GM12878 (cell line): ENCODE measurements at regions not wholly inside any gene's neighbourhood (a gene's known extent, or its start where the extent isn't known, plus 50 kb on each side); places are given as distances from the start of the nearest gene placed in this dataset.

Experiments
- ATAC-seq: fragments of 200-7000 bp; cut with Tn5 transposase; 3 replicates; pipeline ENCODE4 v1.9.1; 2020; ENCODE audit warnings: mild to moderate bottlenecking, moderate library complexity
- BruUV-seq: library from RNA; stranded (reverse); fragments of 400-500 nt; replicated peaks from 2 replicates; lab custom pipeline; 2021; lab: Mats Ljungman, UMichigan
- CTCF ChIA-PET: fragments of 300-600 bp; sonication (Branson Sonifier 250); formaldehyde crosslinking; extraction: SDS; loops from one replicate; lab custom pipeline; 2021; ENCODE audit warnings: inconsistent platforms; lab: Yijun Ruan, JAX
- POLR2A ChIA-PET: fragments of 350-600 bp; formaldehyde crosslinking; extraction: SDS; loops from one replicate; lab custom pipeline; 2021; ENCODE audit warnings: inconsistent platforms; lab: Charles Lee
- RAD21 ChIA-PET: fragments of 300-600 bp; sonication (Branson Sonifier 250); formaldehyde crosslinking; loops from one replicate; lab custom pipeline; 2023; ENCODE audit warnings: antibody characterized with exemption; ENCODE audit not compliant: unreplicated experiment; lab: Charles Lee
- SMC1A ChIA-PET: fragments of 300-600 bp; sonication (Branson Sonifier 250); formaldehyde crosslinking; loops from one replicate; lab custom pipeline; 2023; ENCODE audit not compliant: unreplicated experiment, uncharacterized antibody; lab: Charles Lee
- DNase-seq: peaks from one replicate; pipeline ENCODE4 v3.0.0-alpha.2; 2011; ENCODE audit warnings: low read depth, low spot score
- FAIRE-seq: peaks from 3 replicates; lab custom pipeline; 2011; peaks lifted over from hg19 to GRCh38; lab: Jason Lieb, UNC
- H2AFZ ChIP-seq: 2 replicates; pipeline ENCODE4 v1.6.0; 2011; ENCODE audit warnings: low read depth, low read length, control low read depth; ENCODE audit not compliant: control insufficient read depth
- H3K27ac ChIP-seq: 2 replicates; pipeline ENCODE4 v1.5.1; 2011; ENCODE audit warnings: control low read depth; ENCODE audit not compliant: control insufficient read depth, insufficient read depth
- H3K27me3 ChIP-seq, 2 experiments: replicated peaks in 1 of 2; 2 replicates each; pipeline versions ENCODE4 v1.6.0 to v1.6.1; 2011; ENCODE audit warnings: low read length in 1 of 2; ENCODE audit not compliant: control insufficient read depth in 2 of 2, insufficient read depth in 2 of 2
- H3K36me3 ChIP-seq, 2 experiments: 2 replicates each; pipeline ENCODE4 v1.5.1; 2011; ENCODE audit warnings: low read length in 1 of 2; ENCODE audit not compliant: control insufficient read depth in 2 of 2, insufficient read depth in 2 of 2
- H3K4me1 ChIP-seq: 2 replicates; pipeline ENCODE4 v1.6.1; 2011; ENCODE audit warnings: mild to moderate bottlenecking, low read length, moderate library complexity, mixed read lengths; ENCODE audit not compliant: control insufficient read depth, insufficient read depth
- H3K4me2 ChIP-seq: 2 replicates; pipeline ENCODE4 v1.6.0; 2011; ENCODE audit warnings: control low read depth; ENCODE audit not compliant: control insufficient read depth, insufficient read depth
- H3K4me3 ChIP-seq: fragments of 200-600 bp; sonication (generic); 2 replicates; pipeline ENCODE4 v1.5.1; 2016
- H3K79me2 ChIP-seq: 2 replicates; pipeline ENCODE4 v1.6.0; 2011; ENCODE audit warnings: low read length; ENCODE audit not compliant: control insufficient read depth, insufficient read depth
- H3K9ac ChIP-seq: 2 replicates; pipeline ENCODE4 v1.8.0; 2011; ENCODE audit warnings: low read length, control low read depth, mixed read lengths; ENCODE audit not compliant: control insufficient read depth, insufficient read depth
- H3K9me3 ChIP-seq: replicated peaks from 3 replicates; pipeline ENCODE4 v1.5.1; 2011; ENCODE audit warnings: mild to moderate bottlenecking, low read length; ENCODE audit not compliant: control insufficient read depth, insufficient read depth
- H4K20me1 ChIP-seq: 2 replicates; pipeline ENCODE4 v1.6.0; 2011; ENCODE audit not compliant: control insufficient read depth, insufficient read depth
- LARP7 ChIP-seq: fragments of 450-650 bp; IDR thresholded peaks from 2 replicates; pipeline ENCODE4 v1.6.1; 2017; ENCODE audit warnings: mild to moderate bottlenecking
- NFYA ChIP-seq: IDR thresholded peaks from 2 replicates; pipeline ENCODE4 v1.6.1; 2011; ENCODE audit warnings: low read depth, mild to moderate bottlenecking, low read length, improper control_type of control experiment, borderline replicate concordance
- POU2F2 ChIP-seq: IDR thresholded peaks from 3 replicates; pipeline ENCODE4 v1.6.1; 2011; ENCODE audit warnings: low read depth, mild to moderate bottlenecking, low read length, borderline replicate concordance
- SIX5 ChIP-seq: IDR thresholded peaks from 2 replicates; pipeline ENCODE4 v1.6.1; 2011; ENCODE audit warnings: mild to moderate bottlenecking, low read depth, low read length, moderate library complexity; ENCODE audit not compliant: severe bottlenecking
- SUPT20H ChIP-seq: IDR thresholded peaks from 2 replicates; pipeline ENCODE4 v1.6.1; 2011; ENCODE audit warnings: low read depth, mild to moderate bottlenecking, low read length, moderate library complexity, borderline replicate concordance; ENCODE audit not compliant: control insufficient read depth
- YY1 ChIP-seq: IDR thresholded peaks from 2 replicates; pipeline ENCODE4 v1.6.1; 2011; ENCODE audit warnings: low read depth, mild to moderate bottlenecking, low read length
- ZBTB4 ChIP-seq: fragments of 450-650 bp; formaldehyde crosslinking; IDR thresholded peaks from 2 replicates; pipeline ENCODE4 v1.4.0; 2022; ENCODE audit warnings: mild to moderate bottlenecking, moderate library complexity
- ZNF274 ChIP-seq: IDR thresholded peaks from one replicate; pipeline ENCODE4 v1.8.0; 2011; ENCODE audit not compliant: insufficient read length, insufficient read depth
- WGBS: methylation state at CpG from one replicate; pipeline ENCODE4 v1.1.6; 2016; ENCODE audit warnings: low lambda C conversion rate; ENCODE audit not compliant: insufficient replicate concordance, insufficient coverage; ENCODE audit errors: missing lambda C conversion rate; 5-methylcytosine and 5-hydroxymethylcytosine counted together
- in situ Hi-C: fragments of 300-500 bp; cut with MboI; formaldehyde crosslinking; loops from 9 replicates; pipeline ENCODE4 v1.14.3; 2018; ENCODE audit warnings: mixed read lengths
- intact Hi-C: fragments of 100-400 bp; cut with micrococcal nuclease; formaldehyde crosslinking; loops from one replicate; pipeline ENCODE4 v1.14.2; 2022; ENCODE audit not compliant: unreplicated experiment

- TF ChIP-seq ZBTB4 (CRISPR knock-in tag) (no peak), NFYA (no peak), LARP7 (no peak), SUPT20H (no peak), SIX5 (no peak), POU2F2 (no peak), ZNF274 (no peak)
Measured at GRCh38 chr4:187849556-187850225, 145.9 kb upstream of the ZFP42 start (continued).

GRCh38 chr4:187865914-187866313 lies 129.7 kb upstream of the ZFP42 start:
- no peak overlapping the region for H3K27ac ChIP-seq
- H3K79me2 ChIP-seq = no peaks in the 10 kb centered on the region
- SMC1A ChIA-PET = no interaction called here
- no peaks in the 10 kb centered on the region; the same call in 2 of the 3 replicates for H3K9me3 ChIP-seq
- POLR2A ChIA-PET = no interaction called here
- no peak for FAIRE-seq
- no peak for TF ChIP-seq YY1
- TF ChIP-seq, all 136 proteins: peak for 0
- no peak overlapping the region for H3K9ac ChIP-seq
- H4K20me1 ChIP-seq = no peaks in the 10 kb centered on the region
- in situ Hi-C loops = no loop called here
- WGBS = 0% methylated on average over 3 of the region's 4 CpGs
- H3K4me2 ChIP-seq = no peak overlapping the region
- H3K4me1 ChIP-seq = no peaks in the 10 kb centered on the region
- no peak for DNase-seq
- H3K4me3 ChIP-seq = no peak overlapping the region
- no TSS peak for BruUV-seq
- ChIA-PET CTCF (no interaction called here), RAD21 (no interaction called here)
- no peaks in the 10 kb centered on the region for H3K36me3 ChIP-seq
- intact Hi-C loops = no loop called here
- no peak overlapping the region for H2AFZ ChIP-seq
- ATAC-seq = no peak
- H3K27me3 ChIP-seq = no peaks in the 10 kb centered on the region
